ENCODE measurements at regions not wholly inside any gene's neighbourhood (a gene's known extent, or its start where the extent isn't known, plus 50 kb on each side); places are given as distances from the start of the nearest gene placed in this dataset.

DNA sequence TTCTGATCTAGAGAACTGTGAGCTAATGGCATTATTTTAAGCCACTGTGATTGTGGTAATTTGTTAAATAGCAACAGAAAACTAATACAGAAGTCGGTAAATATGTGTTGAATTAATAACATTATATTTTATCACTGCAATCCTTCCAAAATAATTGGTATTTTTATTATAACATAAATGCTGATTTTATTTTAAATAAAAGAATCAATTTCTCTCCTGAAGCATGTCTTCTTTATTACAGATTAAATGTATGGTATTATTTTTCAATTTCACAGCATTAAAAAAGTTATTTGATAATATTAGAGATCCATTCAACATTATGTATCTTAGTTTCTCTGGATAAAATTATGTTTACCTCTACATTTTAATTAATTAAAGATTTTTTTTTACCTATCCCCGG, 165.5 kb upstream of the EDIL3 start:
- Histone ChIP-seq H3K27ac (ENCODE audit: low read depth in 1 of 2, low read length in 2 of 2) (no peak overlapping the region), H3K4me3 (ENCODE audit: low read depth in 1 of 3, low read length in 3 of 3) (no peak overlapping the region), H3K9me3 (ENCODE audit: control insufficient read depth in 4 of 4, low read length in 3 of 4) (no peaks in the 10 kb centered on the region), H3K36me3 (ENCODE audit: control insufficient read depth in 4 of 4, insufficient read depth in 3 of 4, low read depth in 1 of 4, low read length in 3 of 4) (no peaks in the 10 kb centered on the region), H3K27me3 (ENCODE audit: control insufficient read depth in 4 of 4, insufficient read depth in 4 of 4, low read length in 3 of 4) (no peaks in the 10 kb centered on the region), H3K4me1 (ENCODE audit: control insufficient read depth in 4 of 4, insufficient read depth in 4 of 4, low read length in 3 of 4) (no peaks in the 10 kb centered on the region), H3K9ac (ENCODE audit: low read depth in 1 of 2, low read length in 2 of 2) (no peak overlapping the region)
- TF ChIP-seq SP1 (IDR thresholded peaks at IDR 0.05): no peak
- TF ChIP-seq EGR1 (IDR thresholded peaks at IDR 0.05; ENCODE audit: low read depth in 2 of 2): no peak
- TF ChIP-seq, protein P1, sequence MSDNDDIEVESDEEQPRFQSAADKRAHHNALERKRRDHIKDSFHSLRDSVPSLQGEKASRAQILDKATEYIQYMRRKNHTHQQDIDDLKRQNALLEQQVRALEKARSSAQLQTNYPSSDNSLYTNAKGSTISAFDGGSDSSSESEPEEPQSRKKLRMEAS (IDR thresholded peaks at IDR 0.05): no peak
- TF ChIP-seq, protein P2, sequence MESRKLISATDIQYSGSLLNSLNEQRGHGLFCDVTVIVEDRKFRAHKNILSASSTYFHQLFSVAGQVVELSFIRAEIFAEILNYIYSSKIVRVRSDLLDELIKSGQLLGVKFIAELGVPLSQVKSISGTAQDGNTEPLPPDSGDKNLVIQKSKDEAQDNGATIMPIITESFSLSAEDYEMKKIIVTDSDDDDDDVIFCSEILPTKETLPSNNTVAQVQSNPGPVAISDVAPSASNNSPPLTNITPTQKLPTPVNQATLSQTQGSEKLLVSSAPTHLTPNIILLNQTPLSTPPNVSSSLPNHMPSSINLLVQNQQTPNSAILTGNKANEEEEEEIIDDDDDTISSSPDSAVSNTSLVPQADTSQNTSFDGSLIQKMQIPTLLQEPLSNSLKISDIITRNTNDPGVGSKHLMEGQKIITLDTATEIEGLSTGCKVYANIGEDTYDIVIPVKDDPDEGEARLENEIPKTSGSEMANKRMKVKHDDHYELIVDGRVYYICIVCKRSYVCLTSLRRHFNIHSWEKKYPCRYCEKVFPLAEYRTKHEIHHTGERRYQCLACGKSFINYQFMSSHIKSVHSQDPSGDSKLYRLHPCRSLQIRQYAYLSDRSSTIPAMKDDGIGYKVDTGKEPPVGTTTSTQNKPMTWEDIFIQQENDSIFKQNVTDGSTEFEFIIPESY (IDR thresholded peaks at IDR 0.05): no peak
- TF ChIP-seq, protein P3, sequence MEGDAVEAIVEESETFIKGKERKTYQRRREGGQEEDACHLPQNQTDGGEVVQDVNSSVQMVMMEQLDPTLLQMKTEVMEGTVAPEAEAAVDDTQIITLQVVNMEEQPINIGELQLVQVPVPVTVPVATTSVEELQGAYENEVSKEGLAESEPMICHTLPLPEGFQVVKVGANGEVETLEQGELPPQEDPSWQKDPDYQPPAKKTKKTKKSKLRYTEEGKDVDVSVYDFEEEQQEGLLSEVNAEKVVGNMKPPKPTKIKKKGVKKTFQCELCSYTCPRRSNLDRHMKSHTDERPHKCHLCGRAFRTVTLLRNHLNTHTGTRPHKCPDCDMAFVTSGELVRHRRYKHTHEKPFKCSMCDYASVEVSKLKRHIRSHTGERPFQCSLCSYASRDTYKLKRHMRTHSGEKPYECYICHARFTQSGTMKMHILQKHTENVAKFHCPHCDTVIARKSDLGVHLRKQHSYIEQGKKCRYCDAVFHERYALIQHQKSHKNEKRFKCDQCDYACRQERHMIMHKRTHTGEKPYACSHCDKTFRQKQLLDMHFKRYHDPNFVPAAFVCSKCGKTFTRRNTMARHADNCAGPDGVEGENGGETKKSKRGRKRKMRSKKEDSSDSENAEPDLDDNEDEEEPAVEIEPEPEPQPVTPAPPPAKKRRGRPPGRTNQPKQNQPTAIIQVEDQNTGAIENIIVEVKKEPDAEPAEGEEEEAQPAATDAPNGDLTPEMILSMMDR (IDR thresholded peaks at IDR 0.05; ENCODE audit: low read depth, low read length, missing input control): no peak
- no peak for TF ChIP-seq HNF4A (conservative IDR thresholded peaks at IDR 0.05)
- TF ChIP-seq, protein P4, sequence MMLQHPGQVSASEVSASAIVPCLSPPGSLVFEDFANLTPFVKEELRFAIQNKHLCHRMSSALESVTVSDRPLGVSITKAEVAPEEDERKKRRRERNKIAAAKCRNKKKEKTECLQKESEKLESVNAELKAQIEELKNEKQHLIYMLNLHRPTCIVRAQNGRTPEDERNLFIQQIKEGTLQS (IDR thresholded peaks at IDR 0.05): no peak
- TF ChIP-seq RXRA (IDR thresholded peaks at IDR 0.05): no peak
- TF ChIP-seq JUND (IDR thresholded peaks at IDR 0.05): no peak
- TF ChIP-seq FOXA1 (IDR thresholded peaks at IDR 0.05): no peak
- no peak for TF ChIP-seq GABPA (IDR thresholded peaks at IDR 0.05 in 1 of 2, conservative IDR thresholded peaks at IDR 0.05 in 1 of 2)
- TF ChIP-seq HNF4G (IDR thresholded peaks at IDR 0.05): no peak
- no peak for TF ChIP-seq FOXA2 (IDR thresholded peaks at IDR 0.05)
- no peak for TF ChIP-seq NR2F2 (IDR thresholded peaks at IDR 0.05)
- TF ChIP-seq RAD21 (IDR thresholded peaks at IDR 0.05): no peak
- TF ChIP-seq, protein P5, sequence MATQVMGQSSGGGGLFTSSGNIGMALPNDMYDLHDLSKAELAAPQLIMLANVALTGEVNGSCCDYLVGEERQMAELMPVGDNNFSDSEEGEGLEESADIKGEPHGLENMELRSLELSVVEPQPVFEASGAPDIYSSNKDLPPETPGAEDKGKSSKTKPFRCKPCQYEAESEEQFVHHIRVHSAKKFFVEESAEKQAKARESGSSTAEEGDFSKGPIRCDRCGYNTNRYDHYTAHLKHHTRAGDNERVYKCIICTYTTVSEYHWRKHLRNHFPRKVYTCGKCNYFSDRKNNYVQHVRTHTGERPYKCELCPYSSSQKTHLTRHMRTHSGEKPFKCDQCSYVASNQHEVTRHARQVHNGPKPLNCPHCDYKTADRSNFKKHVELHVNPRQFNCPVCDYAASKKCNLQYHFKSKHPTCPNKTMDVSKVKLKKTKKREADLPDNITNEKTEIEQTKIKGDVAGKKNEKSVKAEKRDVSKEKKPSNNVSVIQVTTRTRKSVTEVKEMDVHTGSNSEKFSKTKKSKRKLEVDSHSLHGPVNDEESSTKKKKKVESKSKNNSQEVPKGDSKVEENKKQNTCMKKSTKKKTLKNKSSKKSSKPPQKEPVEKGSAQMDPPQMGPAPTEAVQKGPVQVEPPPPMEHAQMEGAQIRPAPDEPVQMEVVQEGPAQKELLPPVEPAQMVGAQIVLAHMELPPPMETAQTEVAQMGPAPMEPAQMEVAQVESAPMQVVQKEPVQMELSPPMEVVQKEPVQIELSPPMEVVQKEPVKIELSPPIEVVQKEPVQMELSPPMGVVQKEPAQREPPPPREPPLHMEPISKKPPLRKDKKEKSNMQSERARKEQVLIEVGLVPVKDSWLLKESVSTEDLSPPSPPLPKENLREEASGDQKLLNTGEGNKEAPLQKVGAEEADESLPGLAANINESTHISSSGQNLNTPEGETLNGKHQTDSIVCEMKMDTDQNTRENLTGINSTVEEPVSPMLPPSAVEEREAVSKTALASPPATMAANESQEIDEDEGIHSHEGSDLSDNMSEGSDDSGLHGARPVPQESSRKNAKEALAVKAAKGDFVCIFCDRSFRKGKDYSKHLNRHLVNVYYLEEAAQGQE (IDR thresholded peaks at IDR 0.05): no peak
- WGBS: 87% methylated on average over 2 of the region's 2 CpGs
- DNase-seq (ENCODE audit: low spot score): no peak

DNA sequence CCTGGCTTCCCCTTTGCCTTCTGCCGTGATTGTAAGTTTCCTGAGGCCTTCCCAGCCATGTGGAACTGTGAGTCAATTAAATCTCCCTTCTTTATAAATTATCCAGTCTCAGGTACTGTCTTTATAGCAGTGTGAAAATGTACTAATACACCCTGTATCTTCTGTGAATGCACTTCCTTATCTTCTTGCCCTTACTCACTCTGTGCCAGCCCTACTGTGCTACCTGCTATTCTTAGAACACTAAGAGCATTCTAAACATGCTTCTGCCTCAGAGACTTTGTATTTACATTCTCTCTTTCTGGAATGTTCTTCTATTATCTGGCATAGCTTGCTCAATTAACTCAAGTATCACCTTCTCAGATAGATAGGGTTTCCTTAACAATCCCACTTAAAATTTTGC, 164.4 kb upstream of the EDIL3 start:
- WGBS: 50% methylated on average over 1 of the region's 1 CpG
- Histone ChIP-seq H3K9me3 (ENCODE audit: control insufficient read depth in 4 of 4, low read length in 3 of 4) (no peaks in the 10 kb centered on the region), H3K36me3 (ENCODE audit: control insufficient read depth in 4 of 4, insufficient read depth in 3 of 4, low read depth in 1 of 4, low read length in 3 of 4) (no peaks in the 10 kb centered on the region), H3K27me3 (ENCODE audit: control insufficient read depth in 4 of 4, insufficient read depth in 4 of 4, low read length in 3 of 4) (no peaks in the 10 kb centered on the region), H3K27ac (ENCODE audit: low read depth in 1 of 2, low read length in 2 of 2) (no peak overlapping the region), H3K4me1 (ENCODE audit: control insufficient read depth in 4 of 4, insufficient read depth in 4 of 4, low read length in 3 of 4) (no peaks in the 10 kb centered on the region), H3K9ac (ENCODE audit: low read depth in 1 of 2, low read length in 2 of 2) (no peak overlapping the region), H3K4me3 (ENCODE audit: low read depth in 1 of 3, low read length in 3 of 3) (no peak overlapping the region)
- TF ChIP-seq SP1 (IDR thresholded peaks at IDR 0.05) (no peak), EGR1 (IDR thresholded peaks at IDR 0.05; ENCODE audit: low read depth in 2 of 2) (no peak), GABPA (IDR thresholded peaks at IDR 0.05 in 1 of 2, conservative IDR thresholded peaks at IDR 0.05 in 1 of 2) (no peak), FOXA2 (IDR thresholded peaks at IDR 0.05) (no peak)
- TF ChIP-seq, protein P2 (IDR thresholded peaks at IDR 0.05): no peak
- DNase-seq (ENCODE audit: low spot score): no peak

All from liver (tissue), 8 donors.